Suprapubic skin (tissue), 4 donors: ENCODE measurements at regions not wholly inside any gene's neighbourhood (a gene's known extent, or its start where the extent isn't known, plus 50 kb on each side); places are given as distances from the start of the nearest gene placed in this dataset.

Experiments
- CTCF ChIP-seq, 2 donors: fragments of 200-600 bp in 1 of 2; fragments of 450-650 bp in 1 of 2; sonication (generic) in 1 of 2; IDR thresholded peaks; one replicate each; pipeline ENCODE4 v1.5.1; 2016 to 2019; ENCODE audit warnings: antibody characterized with exemption in 2 of 2, mild to moderate bottlenecking in 1 of 2, moderate library complexity in 1 of 2
- EP300 ChIP-seq: sonication (generic); formaldehyde crosslinking; IDR thresholded peaks from one replicate; pipeline ENCODE4 v1.6.1; 2017; ENCODE audit warnings: antibody characterized with exemption
- POLR2A ChIP-seq, 2 donors: fragments of 450-650 bp; IDR thresholded peaks; one replicate each; pipeline ENCODE4 v1.6.1; 2017; ENCODE audit warnings: antibody characterized with exemption in 2 of 2, mild to moderate bottlenecking in 2 of 2, moderate library complexity in 2 of 2
- POLR2AphosphoS5 ChIP-seq, 3 donors: sonication (generic); formaldehyde crosslinking; IDR thresholded peaks; one replicate each; pipeline ENCODE4 v1.6.1; 2017; ENCODE audit warnings: antibody characterized with exemption in 3 of 3

- TF ChIP-seq CTCF (IDR thresholded peaks at IDR 0.05) (no peak), POLR2A (IDR thresholded peaks at IDR 0.05) (no peak), EP300 (no peak), POLR2AphosphoS5 (IDR thresholded peaks at IDR 0.05) (no peak)
These were observed 64.6 kb upstream of the OGFRL1 start for GRCh38 chr6:71224011-71224410.
